Breast epithelium (tissue), 3 donors: ENCODE measurements at regions not wholly inside any gene's neighbourhood (a gene's known extent, or its start where the extent isn't known, plus 50 kb on each side); places are given as distances from the start of the nearest gene placed in this dataset.

Experiments
- POLR2A ChIP-seq: fragments of 450-650 bp; IDR thresholded peaks from one replicate; pipeline ENCODE4 v1.6.1; 2016; ENCODE audit warnings: antibody characterized with exemption, mild to moderate bottlenecking, moderate library complexity
- TF ChIP-seq, protein P1 (sequence below), 3 donors: fragments of 450-650 bp; IDR thresholded peaks; one replicate each; pipeline ENCODE4 v1.5.1; 2016 to 2017; ENCODE audit warnings: antibody characterized with exemption in 3 of 3, mild to moderate bottlenecking in 3 of 3, moderate library complexity in 3 of 3

DNA sequence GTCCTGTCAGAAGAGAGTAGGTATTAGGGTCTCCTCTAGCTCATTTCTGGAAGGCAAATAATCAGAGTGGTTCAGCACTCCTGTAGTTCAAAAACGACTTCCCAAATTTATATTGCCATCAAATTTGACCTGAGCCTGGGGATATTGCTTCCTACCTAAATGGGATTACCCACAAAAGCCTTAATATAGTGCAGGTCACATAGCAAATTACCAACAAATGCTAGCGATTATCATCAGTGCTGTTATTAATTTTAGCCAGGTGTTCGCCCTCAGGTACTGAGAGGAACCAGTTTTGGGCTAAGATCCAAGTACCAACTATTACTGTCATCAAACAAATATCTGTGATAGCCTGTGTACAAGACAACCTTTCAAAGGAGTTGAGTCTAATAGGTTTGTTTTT is 661.8 kb upstream of the PTBP2 start:
- TF ChIP-seq, protein P1, sequence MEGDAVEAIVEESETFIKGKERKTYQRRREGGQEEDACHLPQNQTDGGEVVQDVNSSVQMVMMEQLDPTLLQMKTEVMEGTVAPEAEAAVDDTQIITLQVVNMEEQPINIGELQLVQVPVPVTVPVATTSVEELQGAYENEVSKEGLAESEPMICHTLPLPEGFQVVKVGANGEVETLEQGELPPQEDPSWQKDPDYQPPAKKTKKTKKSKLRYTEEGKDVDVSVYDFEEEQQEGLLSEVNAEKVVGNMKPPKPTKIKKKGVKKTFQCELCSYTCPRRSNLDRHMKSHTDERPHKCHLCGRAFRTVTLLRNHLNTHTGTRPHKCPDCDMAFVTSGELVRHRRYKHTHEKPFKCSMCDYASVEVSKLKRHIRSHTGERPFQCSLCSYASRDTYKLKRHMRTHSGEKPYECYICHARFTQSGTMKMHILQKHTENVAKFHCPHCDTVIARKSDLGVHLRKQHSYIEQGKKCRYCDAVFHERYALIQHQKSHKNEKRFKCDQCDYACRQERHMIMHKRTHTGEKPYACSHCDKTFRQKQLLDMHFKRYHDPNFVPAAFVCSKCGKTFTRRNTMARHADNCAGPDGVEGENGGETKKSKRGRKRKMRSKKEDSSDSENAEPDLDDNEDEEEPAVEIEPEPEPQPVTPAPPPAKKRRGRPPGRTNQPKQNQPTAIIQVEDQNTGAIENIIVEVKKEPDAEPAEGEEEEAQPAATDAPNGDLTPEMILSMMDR (IDR thresholded peaks at IDR 0.05) = no peak
- TF ChIP-seq POLR2A = no peak
